ENCODE measurements at regions not wholly inside any gene's neighbourhood (a gene's known extent, or its start where the extent isn't known, plus 50 kb on each side); places are given as distances from the start of the nearest gene placed in this dataset.

DNA sequence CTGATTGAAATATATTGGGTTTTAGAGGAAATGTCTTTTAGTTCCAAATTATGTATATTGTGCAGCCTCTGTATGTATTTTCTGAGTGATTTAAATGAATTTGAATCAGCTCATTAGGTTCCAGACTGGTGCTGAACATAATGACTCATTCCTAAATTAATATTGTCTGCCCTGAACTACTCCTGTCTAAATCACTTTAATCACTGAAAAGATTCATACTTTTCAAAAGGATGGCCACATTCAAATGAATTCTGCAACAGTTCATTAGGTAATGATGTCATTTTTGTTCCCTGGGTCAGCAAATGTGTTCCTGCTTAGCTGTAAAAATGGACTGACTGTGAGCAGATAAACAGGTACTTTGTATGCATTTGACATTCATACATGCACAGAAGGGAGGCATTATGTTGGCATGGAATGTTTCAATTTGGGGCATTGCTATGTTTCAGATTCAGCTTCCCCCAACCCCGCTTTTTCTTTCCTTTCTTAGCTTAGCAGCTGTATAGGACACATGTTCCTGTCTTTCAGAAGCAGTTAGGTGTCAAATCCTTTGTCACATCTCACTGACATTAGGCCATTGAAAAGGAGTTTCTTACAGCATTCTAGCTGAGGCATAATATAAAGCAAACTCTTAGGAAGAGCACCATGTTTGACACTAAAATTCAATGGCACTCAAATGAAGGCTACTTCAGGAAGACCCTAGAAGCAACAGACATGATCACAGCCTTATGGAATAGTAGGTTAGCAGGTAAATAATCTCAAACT lies 318.5 kb upstream of the ARPP21 start:
- TF ChIP-seq, protein P1, sequence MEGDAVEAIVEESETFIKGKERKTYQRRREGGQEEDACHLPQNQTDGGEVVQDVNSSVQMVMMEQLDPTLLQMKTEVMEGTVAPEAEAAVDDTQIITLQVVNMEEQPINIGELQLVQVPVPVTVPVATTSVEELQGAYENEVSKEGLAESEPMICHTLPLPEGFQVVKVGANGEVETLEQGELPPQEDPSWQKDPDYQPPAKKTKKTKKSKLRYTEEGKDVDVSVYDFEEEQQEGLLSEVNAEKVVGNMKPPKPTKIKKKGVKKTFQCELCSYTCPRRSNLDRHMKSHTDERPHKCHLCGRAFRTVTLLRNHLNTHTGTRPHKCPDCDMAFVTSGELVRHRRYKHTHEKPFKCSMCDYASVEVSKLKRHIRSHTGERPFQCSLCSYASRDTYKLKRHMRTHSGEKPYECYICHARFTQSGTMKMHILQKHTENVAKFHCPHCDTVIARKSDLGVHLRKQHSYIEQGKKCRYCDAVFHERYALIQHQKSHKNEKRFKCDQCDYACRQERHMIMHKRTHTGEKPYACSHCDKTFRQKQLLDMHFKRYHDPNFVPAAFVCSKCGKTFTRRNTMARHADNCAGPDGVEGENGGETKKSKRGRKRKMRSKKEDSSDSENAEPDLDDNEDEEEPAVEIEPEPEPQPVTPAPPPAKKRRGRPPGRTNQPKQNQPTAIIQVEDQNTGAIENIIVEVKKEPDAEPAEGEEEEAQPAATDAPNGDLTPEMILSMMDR (IDR thresholded peaks at IDR 0.05; ENCODE audit: low read depth, low read length), result no peak
- H3K27ac ChIP-seq, result no peak overlapping the region
- H3K4me1 ChIP-seq (ENCODE audit: low read depth), result no peaks in the 10 kb centered on the region
- DNase-seq (ENCODE audit: low read depth in 1 of 2, low spot score in 1 of 2), result no peak
- H3K27me3 ChIP-seq, result no peaks in the 10 kb centered on the region
- no peaks in the 10 kb centered on the region for H3K36me3 ChIP-seq
- no peaks in the 10 kb centered on the region for H3K9me3 ChIP-seq (ENCODE audit: low read depth)
- H3K4me3 ChIP-seq, result no peak overlapping the region

DNA sequence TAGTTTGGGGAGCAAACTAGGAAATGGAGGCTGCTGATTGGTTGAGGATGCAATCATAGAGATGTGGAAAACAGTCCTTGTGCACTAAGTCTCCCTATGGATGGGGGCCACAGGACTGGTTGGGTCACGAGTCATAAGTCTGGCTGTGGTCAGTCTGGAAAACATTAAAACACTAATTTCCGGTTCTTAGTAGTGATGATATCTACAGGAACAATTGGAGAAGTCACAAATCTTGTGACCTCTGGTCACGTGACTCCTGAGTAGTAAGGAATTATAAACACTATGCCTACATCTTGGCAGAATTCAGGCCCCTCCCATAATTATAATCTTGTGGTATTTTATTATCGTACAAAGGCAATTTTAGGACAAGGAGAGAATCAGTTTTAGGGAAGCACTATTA lies 317.3 kb upstream of the ARPP21 start:
- peak in 1 of 2 donors; percentile 2 for DNase-seq (ENCODE audit: low read depth in 1 of 2, low spot score in 1 of 2)
- H3K4me3 ChIP-seq, result no peak overlapping the region
- no peaks in the 10 kb centered on the region for H3K9me3 ChIP-seq (ENCODE audit: low read depth)
- TF ChIP-seq, protein P1 (IDR thresholded peaks at IDR 0.05; ENCODE audit: low read depth, low read length), result no peak
- no peaks in the 10 kb centered on the region for H3K27me3 ChIP-seq
- no peaks in the 10 kb centered on the region for H3K4me1 ChIP-seq (ENCODE audit: low read depth)
- no peak overlapping the region for H3K27ac ChIP-seq
- H3K36me3 ChIP-seq, result no peaks in the 10 kb centered on the region

DNA sequence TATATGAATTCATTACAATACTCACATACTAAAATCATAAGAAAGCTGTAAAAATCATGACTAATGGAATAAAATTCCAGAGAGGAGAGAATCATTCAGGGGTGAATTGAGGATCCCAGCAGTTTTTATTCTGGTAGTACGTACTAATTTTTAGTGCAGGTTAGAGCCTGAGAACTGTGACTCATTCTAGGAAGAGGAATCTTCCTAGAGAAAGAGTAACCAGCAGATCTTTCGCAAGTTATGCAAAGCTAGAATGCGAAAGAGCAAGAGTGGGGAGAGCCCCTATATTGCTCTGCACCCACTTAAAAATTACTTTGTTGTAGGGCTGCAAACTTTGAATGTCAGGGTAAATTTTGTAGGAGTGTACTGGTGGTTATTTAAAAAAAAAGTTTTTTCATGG lies 303.6 kb upstream of the ARPP21 start:
- H3K36me3 ChIP-seq, result no peaks in the 10 kb centered on the region
- H3K27ac ChIP-seq, result no peak overlapping the region
- H3K9me3 ChIP-seq (ENCODE audit: low read depth), result no peaks in the 10 kb centered on the region
- H3K4me1 ChIP-seq (ENCODE audit: low read depth), result no peaks in the 10 kb centered on the region
- H3K4me3 ChIP-seq, result no peak overlapping the region
- H3K27me3 ChIP-seq, result no peaks in the 10 kb centered on the region
- no peak for DNase-seq (ENCODE audit: low read depth in 1 of 2, low spot score in 1 of 2)
- TF ChIP-seq, protein P1 (IDR thresholded peaks at IDR 0.05; ENCODE audit: low read depth, low read length), result no peak

DNA sequence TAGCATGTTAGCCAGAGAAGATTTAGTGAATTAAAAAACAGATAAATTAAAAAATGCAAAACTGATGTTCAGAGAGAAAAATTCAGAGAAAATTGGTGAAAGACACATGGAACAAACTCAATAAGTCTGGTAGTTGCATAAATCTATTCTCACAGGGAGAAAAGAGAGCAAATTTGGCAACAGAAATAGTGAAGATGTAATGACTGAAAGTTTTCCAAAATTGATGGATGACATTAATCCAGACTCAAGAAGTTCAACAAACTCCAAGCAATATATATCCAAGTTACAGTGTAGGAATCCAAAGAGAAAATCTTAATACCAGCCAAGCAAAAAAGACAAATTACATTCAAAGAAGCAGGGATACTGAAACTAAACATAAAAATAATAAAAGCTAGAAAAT lies 302.7 kb upstream of the ARPP21 start:
- H3K36me3 ChIP-seq, result no peaks in the 10 kb centered on the region
- TF ChIP-seq, protein P1 (IDR thresholded peaks at IDR 0.05; ENCODE audit: low read depth, low read length), result no peak
- DNase-seq (ENCODE audit: low read depth in 1 of 2, low spot score in 1 of 2), result no peak
- no peaks in the 10 kb centered on the region for H3K4me1 ChIP-seq (ENCODE audit: low read depth)
- H3K4me3 ChIP-seq, result no peak overlapping the region
- no peak overlapping the region for H3K27ac ChIP-seq
- no peaks in the 10 kb centered on the region for H3K27me3 ChIP-seq
- no peaks in the 10 kb centered on the region for H3K9me3 ChIP-seq (ENCODE audit: low read depth)

DNA sequence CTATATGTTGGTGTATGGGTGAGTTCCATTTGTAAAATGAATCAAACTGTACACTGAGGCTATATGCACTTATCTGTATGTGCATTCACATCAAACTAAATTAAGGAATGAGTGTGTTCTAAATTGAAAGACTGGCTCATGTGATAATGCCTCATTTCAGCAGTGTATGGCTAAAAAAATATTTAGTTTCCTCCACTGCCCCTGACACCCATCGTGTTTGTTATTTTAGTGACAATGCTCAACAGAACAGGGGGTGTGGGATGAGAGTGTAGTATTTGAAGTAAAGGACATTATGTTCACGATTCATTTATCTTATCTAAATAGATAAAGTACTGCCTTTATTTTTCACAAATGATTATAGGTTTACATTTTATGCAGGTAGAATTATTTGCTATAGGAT lies 301.1 kb upstream of the ARPP21 start:
- no peaks in the 10 kb centered on the region for H3K36me3 ChIP-seq
- TF ChIP-seq, protein P1 (IDR thresholded peaks at IDR 0.05; ENCODE audit: low read depth, low read length), result no peak
- no peak overlapping the region for H3K4me3 ChIP-seq
- no peaks in the 10 kb centered on the region for H3K27me3 ChIP-seq
- no peak overlapping the region for H3K27ac ChIP-seq
- no peaks in the 10 kb centered on the region for H3K4me1 ChIP-seq (ENCODE audit: low read depth)
- H3K9me3 ChIP-seq (ENCODE audit: low read depth), result no peaks in the 10 kb centered on the region
- no peak for DNase-seq (ENCODE audit: low read depth in 1 of 2, low spot score in 1 of 2)

Data from cardiac muscle cell (in vitro differentiated cells and primary cell).